IMR-90 (cell line): ENCODE measurements at regions not wholly inside any gene's neighbourhood (a gene's known extent, or its start where the extent isn't known, plus 50 kb on each side); places are given as distances from the start of the nearest gene placed in this dataset.

Experiments
- BHLHE40 ChIP-seq: fragments of 150-350 bp; IDR thresholded peaks from 2 replicates; pipeline ENCODE4 v1.6.1; 2016; ENCODE audit warnings: mild to moderate bottlenecking, low read depth, low read length
- CEBPB ChIP-seq: IDR thresholded peaks from 2 replicates; pipeline ENCODE4 v1.6.1; 2012; ENCODE audit warnings: low read depth, low read length, improper control_type of control experiment
- CTCF ChIP-seq: conservative IDR thresholded peaks from 2 replicates; pipeline ENCODE4 v1.5.1; 2012; ENCODE audit warnings: mild to moderate bottlenecking, low read depth, low read length, improper control_type of control experiment
- FOS ChIP-seq: fragments of 150-350 bp; IDR thresholded peaks from 2 replicates; pipeline ENCODE4 v1.6.1; 2016; ENCODE audit warnings: low read depth, low read length
- MAFK ChIP-seq: IDR thresholded peaks from 2 replicates; pipeline ENCODE4 v1.6.1; 2012; ENCODE audit warnings: low read depth, low read length, improper control_type of control experiment
- MAZ ChIP-seq: IDR thresholded peaks from 2 replicates; pipeline ENCODE4 v1.6.1; 2012; ENCODE audit warnings: low read depth, mild to moderate bottlenecking, low read length, improper control_type of control experiment, moderate library complexity, borderline replicate concordance
- MXI1 ChIP-seq: IDR thresholded peaks from 2 replicates; pipeline ENCODE4 v1.6.1; 2012; ENCODE audit warnings: low read depth, mild to moderate bottlenecking, low read length, moderate library complexity, borderline replicate concordance
- NFE2L2 ChIP-seq: fragments of 150-350 bp; IDR thresholded peaks from 2 replicates; pipeline ENCODE4 v1.6.1; 2016; ENCODE audit warnings: low read depth, mild to moderate bottlenecking, low read length
- POLR2A ChIP-seq: IDR thresholded peaks from 2 replicates; pipeline ENCODE4 v1.6.1; 2012; ENCODE audit warnings: mild to moderate bottlenecking, low read depth, low read length
- RAD21 ChIP-seq: IDR thresholded peaks from 2 replicates; pipeline ENCODE4 v1.6.1; 2012; ENCODE audit warnings: low read length, improper control_type of control experiment
- RCOR1 ChIP-seq: IDR thresholded peaks from 2 replicates; pipeline ENCODE4 v1.6.1; 2012; ENCODE audit warnings: mild to moderate bottlenecking, low read length, improper control_type of control experiment; ENCODE audit not compliant: insufficient replicate concordance
- RFX5 ChIP-seq: IDR thresholded peaks from 2 replicates; pipeline ENCODE4 v1.8.0; 2012; ENCODE audit warnings: low read depth, mild to moderate bottlenecking, low read length, moderate library complexity
- SMC3 ChIP-seq: fragments of 150-350 bp; IDR thresholded peaks from 2 replicates; pipeline ENCODE4 v1.6.1; 2016; ENCODE audit warnings: low read depth, mild to moderate bottlenecking, antibody characterized with exemption, low read length, moderate library complexity

DNA sequence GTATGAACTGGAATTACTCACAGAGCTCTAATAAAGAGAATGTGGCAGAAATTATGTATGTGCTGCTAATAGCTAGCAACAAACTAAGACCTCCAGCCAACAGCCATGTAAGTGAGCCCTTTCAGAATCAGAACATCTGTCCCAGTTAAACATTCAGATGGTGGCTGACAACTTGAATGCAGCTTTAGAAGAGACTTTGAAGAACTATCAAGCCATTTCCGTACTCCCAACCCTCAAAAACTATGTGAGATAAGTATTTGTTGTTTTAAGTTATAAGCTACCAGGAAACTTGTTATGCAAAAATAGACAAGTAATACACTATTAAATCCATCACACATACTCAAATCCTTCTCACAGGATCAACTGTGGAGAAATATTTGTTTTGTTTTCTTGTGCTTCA lies 205.2 kb upstream of the EDIL3 start:
- no peak for TF ChIP-seq RAD21
- TF ChIP-seq CTCF, result no peak
- no peak for TF ChIP-seq CEBPB
- no peak for TF ChIP-seq RCOR1
- TF ChIP-seq BHLHE40, result no peak
- no peak for TF ChIP-seq RFX5
- no peak for TF ChIP-seq POLR2A
- no peak for TF ChIP-seq MXI1
- no peak for TF ChIP-seq SMC3
- no peak for TF ChIP-seq MAZ
- no peak for TF ChIP-seq FOS
- TF ChIP-seq MAFK, result no peak
- TF ChIP-seq NFE2L2, result no peak
